ENCODE measurements at regions not wholly inside any gene's neighbourhood (a gene's known extent, or its start where the extent isn't known, plus 50 kb on each side); places are given as distances from the start of the nearest gene placed in this dataset.

GRCh38 chr5:74422030-74422429, 218.5 kb downstream of the ENC1 start:
- no peak for TF ChIP-seq CTCF (conservative IDR thresholded peaks at IDR 0.05; ENCODE audit: low read depth, low read length)
- DNase-seq (ENCODE audit: low read depth): no peak
- H3K4me3 ChIP-seq (ENCODE audit: low read length): no peak overlapping the region

GRCh38 chr5:74421377-74421776, 219.2 kb downstream of the ENC1 start:
- no peak overlapping the region for H3K4me3 ChIP-seq (ENCODE audit: low read length)
- no peak for TF ChIP-seq CTCF (conservative IDR thresholded peaks at IDR 0.05; ENCODE audit: low read depth, low read length)
- DNase-seq (ENCODE audit: low read depth): no peak

DNA sequence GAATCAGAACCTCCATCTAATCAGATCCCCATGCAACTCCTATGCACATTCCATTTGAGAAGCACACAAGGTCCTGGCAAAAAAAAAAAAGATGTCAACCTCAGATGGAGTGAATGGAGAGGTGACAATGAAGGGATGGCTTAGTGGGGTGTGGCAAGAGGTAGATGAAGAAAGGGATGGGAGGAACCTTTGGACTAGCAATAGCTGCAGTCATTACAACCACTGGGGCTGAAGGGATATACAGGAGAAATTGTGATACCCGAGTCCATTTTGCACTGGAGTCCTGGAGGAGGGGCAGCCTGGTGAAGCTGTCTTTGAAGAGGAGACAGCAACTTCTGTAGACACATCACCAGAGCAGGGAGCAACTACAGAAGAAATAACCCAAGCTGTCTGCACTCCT, 219.6 kb downstream of the ENC1 start:
- TF ChIP-seq CTCF (conservative IDR thresholded peaks at IDR 0.05; ENCODE audit: low read depth, low read length): no peak
- H3K4me3 ChIP-seq (ENCODE audit: low read length): no peak overlapping the region
- no peak for DNase-seq (ENCODE audit: low read depth)

DNA sequence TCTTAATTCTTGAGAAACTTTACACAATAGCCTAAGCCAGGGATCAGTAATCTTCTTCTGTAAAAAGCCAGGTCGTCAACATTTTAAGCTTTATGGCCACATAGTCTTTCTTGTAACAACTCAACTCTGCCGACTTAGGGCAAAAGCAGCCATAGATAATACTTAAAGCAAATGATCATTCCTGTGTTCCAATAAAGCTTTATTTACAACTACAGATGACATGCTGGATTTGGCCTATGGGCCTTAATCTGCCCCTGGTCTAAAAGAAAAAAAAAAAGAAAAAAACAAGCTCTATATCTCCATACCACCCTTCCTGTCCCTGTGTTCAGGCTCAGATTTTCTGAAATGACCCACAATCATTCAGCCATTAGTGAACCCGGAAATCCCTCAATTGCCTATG, 220.3 kb downstream of the ENC1 start:
- no peak for TF ChIP-seq CTCF (conservative IDR thresholded peaks at IDR 0.05; ENCODE audit: low read depth, low read length)
- no peak overlapping the region for H3K4me3 ChIP-seq (ENCODE audit: low read length)
- no peak for DNase-seq (ENCODE audit: low read depth)

GRCh38 chr5:74419468-74419867, 221.1 kb downstream of the ENC1 start:
- no peak for TF ChIP-seq CTCF (conservative IDR thresholded peaks at IDR 0.05; ENCODE audit: low read depth, low read length)
- H3K4me3 ChIP-seq (ENCODE audit: low read length): no peak overlapping the region
- DNase-seq (ENCODE audit: low read depth): no peak

DNA sequence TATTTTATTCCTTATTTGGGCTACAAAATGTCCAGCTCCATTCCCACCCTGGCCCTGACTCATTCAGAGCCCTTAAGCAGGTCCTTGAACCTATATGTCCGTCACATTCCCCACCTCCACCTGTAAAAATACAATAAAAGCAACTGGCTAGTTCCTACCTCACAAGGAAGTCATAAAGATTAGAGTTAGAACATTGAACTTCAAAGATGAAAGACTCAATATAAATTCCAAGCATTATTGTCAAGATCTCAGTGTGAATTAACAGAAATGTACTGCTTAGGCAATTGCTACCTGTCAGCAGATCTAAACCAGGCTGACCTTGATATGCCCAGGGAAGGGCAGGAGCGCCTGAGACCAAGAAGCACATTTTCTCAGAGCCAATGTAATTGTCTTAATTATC, 221.8 kb downstream of the ENC1 start:
- H3K4me3 ChIP-seq (ENCODE audit: low read length): no peak overlapping the region
- DNase-seq (ENCODE audit: low read depth): no peak
- TF ChIP-seq CTCF (conservative IDR thresholded peaks at IDR 0.05; ENCODE audit: low read depth, low read length): no peak

DNA sequence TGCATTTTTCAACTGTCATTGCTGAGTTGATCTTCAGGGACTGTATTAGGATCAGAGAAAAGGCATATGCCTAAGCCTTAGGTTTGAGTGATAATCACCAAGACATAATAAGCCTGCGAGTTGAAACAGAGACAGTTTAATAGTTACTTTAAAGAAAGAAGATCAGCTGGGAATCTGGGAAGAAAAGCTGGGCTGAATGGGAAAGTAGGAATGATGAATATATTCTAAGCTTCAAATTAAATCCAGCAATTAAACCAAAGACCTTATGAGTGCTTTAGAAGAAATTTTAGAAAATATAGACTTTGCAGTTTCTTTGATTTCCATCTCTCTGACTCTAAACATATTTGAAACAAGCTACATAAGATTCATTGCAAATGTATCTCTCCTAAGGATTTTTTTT, 222.3 kb downstream of the ENC1 start:
- no peak overlapping the region for H3K4me3 ChIP-seq (ENCODE audit: low read length)
- no peak for TF ChIP-seq CTCF (conservative IDR thresholded peaks at IDR 0.05; ENCODE audit: low read depth, low read length)
- DNase-seq (ENCODE audit: low read depth): no peak
